ENCODE measurements at regions not wholly inside any gene's neighbourhood (a gene's known extent, or its start where the extent isn't known, plus 50 kb on each side); places are given as distances from the start of the nearest gene placed in this dataset.

DNA sequence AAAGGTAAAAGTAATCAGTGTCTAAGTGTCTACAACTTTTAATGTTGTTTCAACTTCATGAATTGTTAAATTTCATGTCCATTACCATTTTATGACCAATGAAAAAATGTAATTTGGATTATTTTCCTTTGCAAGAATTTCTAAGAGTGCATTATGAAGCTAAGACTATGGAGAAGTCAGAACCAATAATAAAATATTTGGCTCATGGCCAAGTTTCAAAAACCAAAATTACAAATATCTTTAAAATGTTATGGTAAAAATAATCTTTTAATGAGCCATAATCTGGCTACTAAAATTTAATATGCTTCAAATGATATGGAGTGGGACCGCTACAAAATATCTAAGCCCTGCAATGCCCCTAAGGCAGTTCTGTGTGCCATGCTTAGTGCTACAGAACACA, 294.1 kb upstream of the SMIM30 start:
- TF ChIP-seq, protein P1, sequence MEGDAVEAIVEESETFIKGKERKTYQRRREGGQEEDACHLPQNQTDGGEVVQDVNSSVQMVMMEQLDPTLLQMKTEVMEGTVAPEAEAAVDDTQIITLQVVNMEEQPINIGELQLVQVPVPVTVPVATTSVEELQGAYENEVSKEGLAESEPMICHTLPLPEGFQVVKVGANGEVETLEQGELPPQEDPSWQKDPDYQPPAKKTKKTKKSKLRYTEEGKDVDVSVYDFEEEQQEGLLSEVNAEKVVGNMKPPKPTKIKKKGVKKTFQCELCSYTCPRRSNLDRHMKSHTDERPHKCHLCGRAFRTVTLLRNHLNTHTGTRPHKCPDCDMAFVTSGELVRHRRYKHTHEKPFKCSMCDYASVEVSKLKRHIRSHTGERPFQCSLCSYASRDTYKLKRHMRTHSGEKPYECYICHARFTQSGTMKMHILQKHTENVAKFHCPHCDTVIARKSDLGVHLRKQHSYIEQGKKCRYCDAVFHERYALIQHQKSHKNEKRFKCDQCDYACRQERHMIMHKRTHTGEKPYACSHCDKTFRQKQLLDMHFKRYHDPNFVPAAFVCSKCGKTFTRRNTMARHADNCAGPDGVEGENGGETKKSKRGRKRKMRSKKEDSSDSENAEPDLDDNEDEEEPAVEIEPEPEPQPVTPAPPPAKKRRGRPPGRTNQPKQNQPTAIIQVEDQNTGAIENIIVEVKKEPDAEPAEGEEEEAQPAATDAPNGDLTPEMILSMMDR (IDR thresholded peaks at IDR 0.05): no peak
- TF ChIP-seq POLR2A (IDR thresholded peaks at IDR 0.05): no peak
- Histone ChIP-seq H3K27ac (no peak overlapping the region), H3K36me3 (no peaks in the 10 kb centered on the region), H3K9me3 (no peaks in the 10 kb centered on the region), H3K27me3 (no peaks in the 10 kb centered on the region), H3K4me1 (no peaks in the 10 kb centered on the region), H3K4me3 (no peak overlapping the region)
- no peak for DNase-seq
- intact Hi-C loops (cut with DNase I; ENCODE audit: low total_unique reads): no loop called here

DNA sequence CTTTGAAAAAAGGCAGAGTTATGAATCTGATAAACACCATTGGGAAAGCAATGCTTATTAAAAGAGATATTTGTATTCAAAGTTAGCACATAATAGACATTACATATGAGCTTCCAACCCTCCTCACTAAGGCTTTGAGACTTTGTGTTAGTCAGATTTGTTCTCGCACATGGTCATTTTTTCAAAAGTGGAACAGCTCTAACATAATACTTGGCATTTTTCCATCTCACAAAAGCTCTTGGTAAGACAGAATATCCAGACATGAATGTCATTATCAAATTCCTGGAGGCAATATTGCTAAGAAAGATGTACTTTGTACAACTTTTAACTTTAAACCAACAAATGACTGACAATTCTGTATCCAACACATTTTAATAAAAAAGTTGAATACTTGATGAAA, 292.4 kb upstream of the SMIM30 start:
- intact Hi-C loops (cut with DNase I; ENCODE audit: low total_unique reads): no loop called here
- Histone ChIP-seq H3K4me1 (no peaks in the 10 kb centered on the region), H3K36me3 (no peaks in the 10 kb centered on the region), H3K9me3 (no peaks in the 10 kb centered on the region), H3K27ac (no peak overlapping the region), H3K27me3 (no peaks in the 10 kb centered on the region), H3K4me3 (no peak overlapping the region)
- TF ChIP-seq, protein P1 (IDR thresholded peaks at IDR 0.05): no peak
- no peak for TF ChIP-seq POLR2A (IDR thresholded peaks at IDR 0.05)
- DNase-seq: no peak

DNA sequence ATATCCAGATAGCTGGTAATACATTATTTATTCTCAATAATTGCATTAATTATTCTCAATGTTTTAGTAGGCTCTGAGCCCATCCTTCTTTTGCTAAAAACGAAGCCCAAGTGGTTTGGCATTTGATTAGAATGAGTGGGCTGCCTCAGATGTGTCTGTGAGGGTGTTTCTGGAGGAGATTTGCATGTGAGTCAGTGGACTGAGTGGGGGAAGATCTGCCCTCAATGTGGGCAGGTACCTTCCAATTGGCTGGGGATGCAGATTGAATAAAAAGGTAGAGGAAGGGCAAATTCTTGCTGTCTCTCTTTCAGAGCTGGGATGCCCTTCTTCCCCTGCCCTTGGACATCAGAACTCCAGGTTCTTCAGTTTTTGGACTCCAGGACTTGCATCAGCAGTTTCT, 290.6 kb upstream of the SMIM30 start:
- no peak overlapping the region for H3K27ac ChIP-seq
- intact Hi-C loops (cut with DNase I; ENCODE audit: low total_unique reads): no loop called here
- H3K9me3 ChIP-seq: no peaks in the 10 kb centered on the region
- no peak for TF ChIP-seq POLR2A (IDR thresholded peaks at IDR 0.05)
- TF ChIP-seq, protein P1 (IDR thresholded peaks at IDR 0.05): no peak
- H3K36me3 ChIP-seq: no peaks in the 10 kb centered on the region
- no peak for DNase-seq
- no peak overlapping the region for H3K4me3 ChIP-seq
- no peaks in the 10 kb centered on the region for H3K4me1 ChIP-seq
- H3K27me3 ChIP-seq: no peaks in the 10 kb centered on the region

DNA sequence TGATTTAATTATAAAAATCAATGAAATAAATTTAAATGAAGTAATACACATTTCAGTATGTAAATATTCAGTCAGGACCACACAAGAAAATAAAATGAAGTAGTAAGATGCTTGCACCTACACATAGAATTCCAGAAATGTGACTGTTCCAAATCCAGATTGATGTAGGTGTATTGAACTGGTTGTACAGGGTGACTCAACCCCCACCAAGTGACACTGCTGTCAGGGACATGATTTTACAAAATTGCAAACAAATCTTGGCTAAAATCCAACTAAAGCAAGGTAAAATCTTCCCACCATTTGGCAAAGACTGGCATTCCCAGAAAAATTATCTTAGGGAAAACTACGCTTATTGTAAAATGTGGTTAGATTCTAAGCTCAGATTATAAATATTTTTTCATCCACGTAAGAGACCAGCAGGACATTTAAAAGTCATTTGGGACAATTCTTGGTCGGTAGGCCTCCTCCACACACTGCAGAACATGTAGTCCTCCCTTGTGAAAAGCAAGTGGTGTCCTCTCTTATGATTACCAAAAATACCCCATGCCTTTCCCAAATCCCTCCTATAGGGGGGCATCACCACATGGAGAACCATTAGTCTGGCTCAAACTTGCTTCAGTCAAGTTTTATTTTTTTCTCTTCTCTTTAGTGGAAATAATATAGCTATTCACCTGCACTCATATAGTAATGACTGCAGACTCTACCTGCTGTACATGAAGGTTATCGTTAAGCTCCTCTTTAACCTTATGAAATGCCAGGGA, 287.1 kb upstream of the SMIM30 start:
- no peaks in the 10 kb centered on the region for H3K36me3 ChIP-seq
- DNase-seq: no peak
- H3K27me3 ChIP-seq: no peaks in the 10 kb centered on the region
- no peaks in the 10 kb centered on the region for H3K9me3 ChIP-seq
- H3K4me3 ChIP-seq: no peak overlapping the region
- no peak overlapping the region for H3K27ac ChIP-seq
- no peaks in the 10 kb centered on the region for H3K4me1 ChIP-seq
- intact Hi-C loops (cut with DNase I; ENCODE audit: low total_unique reads): no loop called here
- no peak for TF ChIP-seq POLR2A (IDR thresholded peaks at IDR 0.05)
- TF ChIP-seq, protein P1 (IDR thresholded peaks at IDR 0.05): no peak

DNA sequence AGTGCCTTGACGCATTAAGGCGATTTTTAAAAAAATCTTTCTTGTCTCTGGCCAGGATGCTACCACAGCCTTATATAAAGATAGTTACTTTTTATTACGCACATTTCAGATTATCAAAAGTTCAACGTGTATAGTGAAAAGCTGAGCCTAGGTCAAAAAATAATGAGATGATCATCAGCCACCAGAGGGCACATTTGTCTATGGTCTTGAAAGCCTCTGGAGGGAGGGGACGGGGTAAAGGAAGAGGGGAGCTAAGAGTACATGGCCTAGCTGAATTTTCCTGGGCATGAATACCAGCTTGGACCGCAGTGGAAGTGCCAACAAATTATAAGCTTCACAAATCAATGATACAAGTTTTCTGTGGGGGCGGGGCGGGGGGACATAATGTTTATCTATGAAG, 285.9 kb upstream of the SMIM30 start:
- TF ChIP-seq, protein P1 (IDR thresholded peaks at IDR 0.05): no peak
- TF ChIP-seq POLR2A (IDR thresholded peaks at IDR 0.05): no peak
- intact Hi-C loops (cut with DNase I; ENCODE audit: low total_unique reads): no loop called here
- Histone ChIP-seq H3K27me3 (no peaks in the 10 kb centered on the region), H3K4me3 (no peak overlapping the region), H3K4me1 (no peaks in the 10 kb centered on the region), H3K27ac (no peak overlapping the region), H3K9me3 (no peaks in the 10 kb centered on the region), H3K36me3 (no peaks in the 10 kb centered on the region)
- DNase-seq: no peak

All from uterus (tissue), 3 donors.